Parathyroid adenoma (tissue), 2 donors: ENCODE measurements at regions not wholly inside any gene's neighbourhood (a gene's known extent, or its start where the extent isn't known, plus 50 kb on each side); places are given as distances from the start of the nearest gene placed in this dataset.
"Not testable (repeated sequence)": the region's sequence is repeated elsewhere in the genome, so short reads cannot be mapped to it uniquely, and the experiment has no call there.

ENCODE experiments used
- H2AFZ ChIP-seq: fragments of 300-600 bp; sonication (generic); one replicate; pipeline ENCODE4 v1.7.0; 2017; ENCODE audit warnings: antibody characterized with exemption, mild to moderate bottlenecking
- H3K27ac ChIP-seq: fragments of 300-600 bp; sonication (generic); one replicate; pipeline ENCODE4 v1.7.0; 2017
- H3K27me3 ChIP-seq: fragments of 300-600 bp; sonication (generic); one replicate; pipeline ENCODE4 v1.7.0; 2017; ENCODE audit warnings: low read length; ENCODE audit not compliant: control insufficient read depth, insufficient read depth
- H3K36me3 ChIP-seq: fragments of 300-600 bp; sonication (generic); one replicate; pipeline ENCODE4 v1.7.0; 2017; ENCODE audit warnings: low read length; ENCODE audit not compliant: control insufficient read depth, insufficient read depth
- H3K4me1 ChIP-seq: fragments of 300-600 bp; sonication (generic); one replicate; pipeline ENCODE4 v1.7.0; 2017; ENCODE audit warnings: control low read depth
- H3K4me2 ChIP-seq: fragments of 300-600 bp; sonication (generic); one replicate; pipeline ENCODE4 v1.7.0; 2017; ENCODE audit warnings: low read length
- H3K4me3 ChIP-seq: fragments of 300-600 bp; sonication (generic); one replicate; pipeline ENCODE4 v1.7.0; 2017; ENCODE audit warnings: low read depth, low read length
- H3K79me2 ChIP-seq: fragments of 300-600 bp; sonication (generic); one replicate; pipeline ENCODE4 v1.7.0; 2017; ENCODE audit warnings: control low read depth
- H3K9ac ChIP-seq: fragments of 300-600 bp; sonication (generic); one replicate; pipeline ENCODE4 v1.7.0; 2017; ENCODE audit warnings: mild to moderate bottlenecking
- H3K9me3 ChIP-seq: fragments of 300-600 bp; sonication (generic); one replicate; pipeline ENCODE4 v1.7.0; 2017; ENCODE audit warnings: low read length; ENCODE audit not compliant: control insufficient read depth
- CTCF ChIP-seq: fragments of 300-600 bp; sonication (generic); IDR thresholded peaks from one replicate; pipeline ENCODE4 v1.7.0; 2017; ENCODE audit warnings: antibody characterized with exemption, mild to moderate bottlenecking
- donor health status: primary hyperparathyroidism.

- no peaks in the 10 kb centered on the region for H3K9me3 ChIP-seq
- H3K27me3 ChIP-seq, result no peaks in the 10 kb centered on the region
- no peaks in the 10 kb centered on the region for H3K79me2 ChIP-seq
- H3K9ac ChIP-seq, result no peak overlapping the region
- H3K36me3 ChIP-seq, result no peaks in the 10 kb centered on the region
- no peaks in the 10 kb centered on the region for H3K4me1 ChIP-seq
- no peak for TF ChIP-seq CTCF
- H3K4me2 ChIP-seq, result no peak overlapping the region
- no peak overlapping the region for H2AFZ ChIP-seq
- H3K27ac ChIP-seq, result no peak overlapping the region
- H3K4me3 ChIP-seq, result no peak overlapping the region
These were observed 150.6 kb downstream of the MRPL39 start for GRCh38 chr21:25456672-25457071.

- Histone ChIP-seq H3K4me1 (no peaks in the 10 kb centered on the region), H3K27ac (no peak overlapping the region), H3K9ac (no peak overlapping the region), H3K27me3 (no peaks in the 10 kb centered on the region), H3K4me2 (no peak overlapping the region), H3K36me3 (no peaks in the 10 kb centered on the region), H2AFZ (no peak overlapping the region), H3K9me3 (no peaks in the 10 kb centered on the region), H3K4me3 (no peak overlapping the region), H3K79me2 (no peaks in the 10 kb centered on the region)
- TF ChIP-seq CTCF, result no peak
These were observed 153.8 kb downstream of the MRPL39 start for GRCh38 chr21:25453524-25453923.

GRCh38 chr21:25449950-25450349 lies 157.3 kb downstream of the MRPL39 start:
- no peak overlapping the region for H3K27ac ChIP-seq
- no peaks in the 10 kb centered on the region for H3K4me1 ChIP-seq
- no peak overlapping the region for H2AFZ ChIP-seq
- H3K9ac ChIP-seq, result no peak overlapping the region
- no peaks in the 10 kb centered on the region for H3K36me3 ChIP-seq
- no peaks in the 10 kb centered on the region for H3K27me3 ChIP-seq
- H3K79me2 ChIP-seq, result no peaks in the 10 kb centered on the region
- no peak overlapping the region for H3K4me3 ChIP-seq
- TF ChIP-seq CTCF, result no peak
- H3K9me3 ChIP-seq, result no peaks in the 10 kb centered on the region
- no peak overlapping the region for H3K4me2 ChIP-seq

- H3K27me3 ChIP-seq, result no peaks in the 10 kb centered on the region
- H3K79me2 ChIP-seq, result no peaks in the 10 kb centered on the region
- H2AFZ ChIP-seq, result no peak overlapping the region
- H3K9ac ChIP-seq, result no peak overlapping the region
- H3K27ac ChIP-seq, result no peak overlapping the region
- no peak for TF ChIP-seq CTCF
- H3K4me2 ChIP-seq, result no peak overlapping the region
- H3K4me1 ChIP-seq, result no peaks in the 10 kb centered on the region
- H3K36me3 ChIP-seq, result no peaks in the 10 kb centered on the region
- no peak overlapping the region for H3K4me3 ChIP-seq
- no peaks in the 10 kb centered on the region for H3K9me3 ChIP-seq
These were observed 165.4 kb downstream of the MRPL39 start for GRCh38 chr21:25441835-25442234.

- H3K79me2 ChIP-seq, H3K9ac ChIP-seq, H3K9me3 ChIP-seq, H3K4me1 ChIP-seq, H3K4me2 ChIP-seq, H3K4me3 ChIP-seq, H3K36me3 ChIP-seq, H2AFZ ChIP-seq, H3K27ac ChIP-seq, H3K27me3 ChIP-seq: not testable (repeated sequence)
These were observed 169.8 kb downstream of the MRPL39 start for GRCh38 chr21:25437465-25437864.
